AG10803 (cell line): ENCODE measurements at regions not wholly inside any gene's neighbourhood (a gene's known extent, or its start where the extent isn't known, plus 50 kb on each side); places are given as distances from the start of the nearest gene placed in this dataset.

ENCODE experiments used
- DNase-seq: peaks from one replicate; pipeline ENCODE4 v3.0.0; 2010; ENCODE audit warnings: low read depth
- H3K4me3 ChIP-seq: 2 replicates; pipeline ENCODE4 v1.5.1; 2011; ENCODE audit warnings: mild to moderate bottlenecking, low read length, control low read depth
- CTCF ChIP-seq: conservative IDR thresholded peaks from 2 replicates; pipeline ENCODE4 v1.5.1; 2011; ENCODE audit warnings: mild to moderate bottlenecking, low read length, control low read depth, inconsistent platforms

- no peak for TF ChIP-seq CTCF
- H3K4me3 ChIP-seq, result no peak overlapping the region
- no peak for DNase-seq
Measured at GRCh38 chr11:116556483-116556882, 216.3 kb downstream of the BUD13 start.

- TF ChIP-seq CTCF, result no peak
- DNase-seq, result no peak
- H3K4me3 ChIP-seq, result no peak overlapping the region
Measured at GRCh38 chr11:116553482-116553881, 219.3 kb downstream of the BUD13 start.

- no peak overlapping the region for H3K4me3 ChIP-seq
- no peak for DNase-seq
- no peak for TF ChIP-seq CTCF
Measured at GRCh38 chr11:116551576-116551975, 221.2 kb downstream of the BUD13 start.

GRCh38 chr11:116548256-116548655, 224.5 kb downstream of the BUD13 start:
- TF ChIP-seq CTCF, result no peak
- H3K4me3 ChIP-seq, result no peak overlapping the region
- no peak for DNase-seq

- no peak overlapping the region for H3K4me3 ChIP-seq
- DNase-seq, result no peak
- no peak for TF ChIP-seq CTCF
Measured at GRCh38 chr11:116547571-116547970, 225.2 kb downstream of the BUD13 start.

- TF ChIP-seq CTCF, result no peak
- no peak overlapping the region for H3K4me3 ChIP-seq
- no peak for DNase-seq
Measured at GRCh38 chr11:116545912-116546311, 226.9 kb downstream of the BUD13 start.

- DNase-seq, result no peak
- no peak overlapping the region for H3K4me3 ChIP-seq
- no peak for TF ChIP-seq CTCF
Measured at GRCh38 chr11:116544721-116545120, 228.1 kb downstream of the BUD13 start.
